Trophoblast cell (in vitro differentiated cells and primary cell): ENCODE measurements at regions not wholly inside any gene's neighbourhood (a gene's known extent, or its start where the extent isn't known, plus 50 kb on each side); places are given as distances from the start of the nearest gene placed in this dataset.

Source experiments
- DNase-seq, 2 donors: peaks; one replicate each; pipeline ENCODE4 v3.0.0-alpha.2; 2016
- H2AFZ ChIP-seq: 2 replicates; pipeline ENCODE4 v1.6.1; 2013; ENCODE audit warnings: low read length, moderate library complexity, mild to moderate bottlenecking; ENCODE audit not compliant: insufficient read depth, poor library complexity
- H2AK5ac ChIP-seq: 2 replicates; pipeline ENCODE4 v1.6.1; 2013; ENCODE audit warnings: mild to moderate bottlenecking, low read length
- H2BK120ac ChIP-seq: 2 replicates; pipeline ENCODE4 v1.6.1; 2013; ENCODE audit warnings: low read length, mild to moderate bottlenecking, moderate library complexity; ENCODE audit not compliant: insufficient read depth, poor library complexity
- H2BK12ac ChIP-seq: 2 replicates; pipeline ENCODE4 v1.6.1; 2013; ENCODE audit warnings: mild to moderate bottlenecking, low read length, moderate library complexity
- H2BK5ac ChIP-seq: 2 replicates; pipeline ENCODE4 v1.6.1; 2013; ENCODE audit warnings: low read length, low read depth, moderate library complexity, mild to moderate bottlenecking; ENCODE audit not compliant: poor library complexity
- H3K14ac ChIP-seq: 2 replicates; pipeline ENCODE4 v1.6.1; 2013; ENCODE audit warnings: mild to moderate bottlenecking, low read length
- H3K18ac ChIP-seq: 2 replicates; pipeline ENCODE4 v1.6.1; 2013; ENCODE audit warnings: mild to moderate bottlenecking, low read length
- H3K23ac ChIP-seq: 2 replicates; pipeline ENCODE4 v1.6.1; 2013; ENCODE audit warnings: low read length
- H3K27ac ChIP-seq: 2 replicates; pipeline ENCODE4 v1.5.1; 2013; ENCODE audit warnings: low read depth, mild to moderate bottlenecking, inconsistent platforms, low read length, moderate library complexity
- H3K27me3 ChIP-seq: 2 replicates; pipeline ENCODE4 v1.6.1; 2013; ENCODE audit warnings: inconsistent platforms, mild to moderate bottlenecking, low read length, moderate library complexity; ENCODE audit not compliant: insufficient read depth
- H3K36me3 ChIP-seq, 2 experiments: 1 replicate in 1 of 2; 2 replicates in 1 of 2; pipeline ENCODE4 v1.6.1; 2013; ENCODE audit warnings: low read length in 2 of 2, mild to moderate bottlenecking in 2 of 2, moderate library complexity in 1 of 2; ENCODE audit not compliant: insufficient read depth in 2 of 2, control insufficient read depth in 1 of 2
- H3K4ac ChIP-seq: 2 replicates; pipeline ENCODE4 v1.6.1; 2013; ENCODE audit warnings: low read depth, mild to moderate bottlenecking, low read length, moderate library complexity
- H3K4me1 ChIP-seq, 2 experiments: 1 replicate in 1 of 2; 2 replicates in 1 of 2; pipeline ENCODE4 v1.6.1; 2013; ENCODE audit warnings: low read length in 2 of 2, mild to moderate bottlenecking in 2 of 2, moderate library complexity in 1 of 2; ENCODE audit not compliant: insufficient read depth in 2 of 2, control insufficient read depth in 1 of 2
- H3K4me2 ChIP-seq: 2 replicates; pipeline ENCODE4 v1.6.1; 2013; ENCODE audit warnings: inconsistent platforms, mild to moderate bottlenecking, low read length, moderate library complexity
- H3K4me3 ChIP-seq: 2 replicates; pipeline ENCODE4 v1.5.1; 2013; ENCODE audit warnings: mild to moderate bottlenecking, low read depth, low read length, inconsistent platforms
- H3K79me1 ChIP-seq: one replicate; pipeline ENCODE4 v1.6.1; 2013; ENCODE audit warnings: low read length
- H3K79me2 ChIP-seq: 2 replicates; pipeline ENCODE4 v1.6.1; 2013; ENCODE audit warnings: low read length, mild to moderate bottlenecking; ENCODE audit not compliant: control insufficient read depth, insufficient read depth, poor library complexity
- H3K9ac ChIP-seq: 2 replicates; pipeline ENCODE4 v1.6.1; 2013; ENCODE audit warnings: mild to moderate bottlenecking, low read length
- H3K9me3 ChIP-seq: 2 replicates; pipeline ENCODE4 v1.6.1; 2013; ENCODE audit warnings: low read depth, mild to moderate bottlenecking, control low read depth, inconsistent platforms, low read length; ENCODE audit not compliant: insufficient read depth
- H4K12ac ChIP-seq: 2 replicates; pipeline ENCODE4 v1.6.1; 2013; ENCODE audit warnings: low read depth, mild to moderate bottlenecking, low read length, moderate library complexity
- H4K8ac ChIP-seq: 2 replicates; pipeline ENCODE4 v1.6.1; 2013; ENCODE audit warnings: low read depth, mild to moderate bottlenecking, low read length, moderate library complexity
- H4K91ac ChIP-seq: one replicate; pipeline ENCODE4 v1.6.1; 2013; ENCODE audit warnings: low read depth, mild to moderate bottlenecking, low read length, moderate library complexity
- WGBS: extraction: QIAGEN DNeasy Blood & Tissue Kit; methylation state at CpG from one replicate; pipeline ENCODE4 v1.1.7; 2013; ENCODE audit warnings: missing lambda C conversion rate; ENCODE audit not compliant: insufficient read length, insufficient coverage; ENCODE audit errors: extremely low coverage; 5-methylcytosine and 5-hydroxymethylcytosine counted together

- Histone ChIP-seq H4K8ac (no peak overlapping the region), H2BK5ac (no peak overlapping the region), H4K91ac (no peak overlapping the region), H3K27me3 (no peaks in the 10 kb centered on the region), H3K9me3 (no peaks in the 10 kb centered on the region), H3K4me2 (no peak overlapping the region), H3K4ac (no peak overlapping the region), H3K27ac (no peak overlapping the region), H2AK5ac (no peak overlapping the region), H3K36me3 (no peaks in the 10 kb centered on the region), H3K4me3 (no peak overlapping the region), H3K18ac (no peak overlapping the region), H4K12ac (no peak overlapping the region), H3K23ac (no peak overlapping the region), H2BK12ac (no peak overlapping the region), H2BK120ac (no peak overlapping the region), H3K9ac (no peak overlapping the region), H3K14ac (no peak overlapping the region), H3K79me1 (peaks cover 7% of the 10 kb centered on the region), H2AFZ (no peak overlapping the region), H3K79me2 (no peaks in the 10 kb centered on the region), H3K4me1 (no peaks in the 10 kb centered on the region)
- DNase-seq = no peak
- WGBS = no CpG with 5 or more reads among the region's 3 CpGs
Observed at GRCh38 chr21:35976929-35977328, 83.4 kb downstream of the SETD4 start.

- H4K8ac ChIP-seq = no peak overlapping the region
- H3K23ac ChIP-seq = no peak overlapping the region
- no peak overlapping the region for H4K12ac ChIP-seq
- H2BK5ac ChIP-seq = no peak overlapping the region
- H3K18ac ChIP-seq = no peak overlapping the region
- no peak for DNase-seq
- peaks cover 2% of the 10 kb centered on the region for H3K79me1 ChIP-seq
- no peaks in the 10 kb centered on the region for H3K27me3 ChIP-seq
- no peak overlapping the region for H3K9ac ChIP-seq
- H3K4ac ChIP-seq = no peak overlapping the region
- H3K36me3 ChIP-seq = no peaks in the 10 kb centered on the region
- no peak overlapping the region for H4K91ac ChIP-seq
- peaks cover under 1% of the 10 kb centered on the region for H3K9me3 ChIP-seq
- no peak overlapping the region for H2BK12ac ChIP-seq
- H3K4me2 ChIP-seq = no peak overlapping the region
- H3K4me3 ChIP-seq = no peak overlapping the region
- no peak overlapping the region for H2BK120ac ChIP-seq
- no peak overlapping the region for H3K27ac ChIP-seq
- H3K4me1 ChIP-seq = no peaks in the 10 kb centered on the region
- H3K14ac ChIP-seq = no peak overlapping the region
- no peak overlapping the region for H2AFZ ChIP-seq
- no peak overlapping the region for H2AK5ac ChIP-seq
- no peaks in the 10 kb centered on the region for H3K79me2 ChIP-seq
- WGBS = no CpG with 5 or more reads among the region's 2 CpGs
Observed at GRCh38 chr21:35976481-35976880, 83.8 kb downstream of the SETD4 start.

DNA sequence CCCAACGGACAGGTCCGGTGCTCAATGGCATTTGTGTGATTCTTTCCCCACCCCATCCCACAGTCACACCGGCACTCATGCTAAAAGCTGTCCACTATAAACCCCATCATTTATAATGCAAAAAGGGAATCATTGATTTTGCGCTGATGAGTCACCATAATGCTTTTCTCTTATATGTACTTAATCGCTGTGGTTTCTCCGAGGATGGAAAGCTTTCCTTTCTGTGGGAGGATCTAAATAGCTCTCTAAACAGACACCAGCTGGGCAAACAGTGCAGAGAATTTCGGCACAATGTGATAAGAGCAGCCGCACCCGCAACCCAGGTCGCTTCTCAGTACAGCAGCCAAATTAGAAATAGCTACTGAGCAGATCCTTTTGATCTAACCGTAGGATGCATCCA is 85.6 kb downstream of the SETD4 start:
- no peak overlapping the region for H3K4ac ChIP-seq
- peaks cover 1% of the 10 kb centered on the region for H3K9me3 ChIP-seq
- H2AK5ac ChIP-seq = no peak overlapping the region
- no peak overlapping the region for H3K4me2 ChIP-seq
- H2AFZ ChIP-seq = no peak overlapping the region
- no peak for DNase-seq
- no peak overlapping the region for H2BK12ac ChIP-seq
- no peaks in the 10 kb centered on the region for H3K4me1 ChIP-seq
- H3K79me1 ChIP-seq = no peaks in the 10 kb centered on the region
- no peak overlapping the region for H4K12ac ChIP-seq
- H4K8ac ChIP-seq = no peak overlapping the region
- no peak overlapping the region for H3K9ac ChIP-seq
- H3K4me3 ChIP-seq = no peak overlapping the region
- H3K27ac ChIP-seq = no peak overlapping the region
- no peaks in the 10 kb centered on the region for H3K79me2 ChIP-seq
- no peak overlapping the region for H2BK5ac ChIP-seq
- H3K27me3 ChIP-seq = no peaks in the 10 kb centered on the region
- H3K36me3 ChIP-seq = no peaks in the 10 kb centered on the region
- H3K23ac ChIP-seq = no peak overlapping the region
- H4K91ac ChIP-seq = no peak overlapping the region
- no peak overlapping the region for H3K18ac ChIP-seq
- H3K14ac ChIP-seq = no peak overlapping the region
- no CpG with 5 or more reads among the region's 11 CpGs for WGBS
- H2BK120ac ChIP-seq = no peak overlapping the region

GRCh38 chr21:35971824-35972223 is 88.5 kb downstream of the SETD4 start:
- Histone ChIP-seq H3K27me3 (no peaks in the 10 kb centered on the region), H2AFZ (no peak overlapping the region), H3K4me2 (no peak overlapping the region), H3K79me2 (no peaks in the 10 kb centered on the region), H3K14ac (no peak overlapping the region), H4K91ac (no peak overlapping the region), H2BK120ac (no peak overlapping the region), H3K23ac (no peak overlapping the region), H3K4me3 (no peak overlapping the region), H3K4me1 (no peaks in the 10 kb centered on the region), H3K9ac (no peak overlapping the region), H2BK12ac (no peak overlapping the region), H3K79me1 (no peaks in the 10 kb centered on the region), H4K8ac (no peak overlapping the region), H2AK5ac (no peak overlapping the region), H3K9me3 (peaks cover 1% of the 10 kb centered on the region), H2BK5ac (no peak overlapping the region), H3K4ac (no peak overlapping the region), H3K36me3 (no peaks in the 10 kb centered on the region), H3K18ac (no peak overlapping the region), H4K12ac (no peak overlapping the region), H3K27ac (no peak overlapping the region)
- DNase-seq = no peak
- WGBS = no CpG with 5 or more reads among the region's 1 CpG
